HG02763 (cell line): ENCODE measurements at regions not wholly inside any gene's neighbourhood (a gene's known extent, or its start where the extent isn't known, plus 50 kb on each side); places are given as distances from the start of the nearest gene placed in this dataset.

Experiments
- ATAC-seq: cut with Tn5 transposase; IDR thresholded peaks from one replicate; pipeline ENCODE4 v1.9.1; 2021; ENCODE audit warnings: mild to moderate bottlenecking, moderate library complexity; ENCODE audit not compliant: unreplicated experiment

- no peak for ATAC-seq
Observed at GRCh38 chr3:80542456-80542855, 774.7 kb upstream of the ROBO1 start.

- ATAC-seq = no peak
Observed at GRCh38 chr3:80537680-80538079, 769.9 kb upstream of the ROBO1 start.

- no peak for ATAC-seq
Observed at GRCh38 chr3:80535286-80535685, 767.5 kb upstream of the ROBO1 start.

GRCh38 chr3:80533553-80533952 lies 765.8 kb upstream of the ROBO1 start:
- no peak for ATAC-seq

GRCh38 chr3:80526153-80526552 lies 758.4 kb upstream of the ROBO1 start:
- no peak for ATAC-seq

GRCh38 chr3:80521081-80521480 lies 753.3 kb upstream of the ROBO1 start:
- ATAC-seq = no peak

- no peak for ATAC-seq
Observed at GRCh38 chr3:80519436-80519835, 751.6 kb upstream of the ROBO1 start.

- no peak for ATAC-seq
Observed at GRCh38 chr3:80496452-80496851, 728.7 kb upstream of the ROBO1 start.

- no peak for ATAC-seq
Observed at GRCh38 chr3:80492162-80492561, 724.4 kb upstream of the ROBO1 start.

GRCh38 chr3:80472961-80473360 lies 705.2 kb upstream of the ROBO1 start:
- no peak for ATAC-seq

GRCh38 chr3:80472459-80472858 lies 704.7 kb upstream of the ROBO1 start:
- ATAC-seq = no peak

GRCh38 chr3:80470433-80470832 lies 702.6 kb upstream of the ROBO1 start:
- no peak for ATAC-seq

- no peak for ATAC-seq
Observed at GRCh38 chr3:80465746-80466145, 697.9 kb upstream of the ROBO1 start.

GRCh38 chr3:80451393-80451792 lies 683.6 kb upstream of the ROBO1 start:
- no peak for ATAC-seq

GRCh38 chr3:80445641-80446040 lies 677.8 kb upstream of the ROBO1 start:
- ATAC-seq = no peak

GRCh38 chr3:80445053-80445452 lies 677.3 kb upstream of the ROBO1 start:
- ATAC-seq = no peak

GRCh38 chr3:80439490-80439889 lies 671.7 kb upstream of the ROBO1 start:
- ATAC-seq = no peak

GRCh38 chr3:80434366-80434765 lies 666.6 kb upstream of the ROBO1 start:
- no peak for ATAC-seq

GRCh38 chr3:80424951-80425350 lies 657.2 kb upstream of the ROBO1 start:
- ATAC-seq = no peak

- no peak for ATAC-seq
Observed at GRCh38 chr3:80408030-80408721, 640.4 kb upstream of the ROBO1 start.

- no peak for ATAC-seq
Observed at GRCh38 chr3:80405618-80406017, 637.8 kb upstream of the ROBO1 start.

- ATAC-seq = no peak
Observed at GRCh38 chr3:80395023-80395422, 627.2 kb upstream of the ROBO1 start.

GRCh38 chr3:80391573-80391972 lies 623.8 kb upstream of the ROBO1 start:
- no peak for ATAC-seq
